ENCODE measurements at regions not wholly inside any gene's neighbourhood (a gene's known extent, or its start where the extent isn't known, plus 50 kb on each side); places are given as distances from the start of the nearest gene placed in this dataset.

- Histone ChIP-seq H3K23ac (ENCODE audit: low read length) (no peak overlapping the region), H4K5ac (ENCODE audit: low read length) (no peak overlapping the region), H2AK5ac (ENCODE audit: low read length) (no peak overlapping the region), H3K56ac (ENCODE audit: low read length) (no peak overlapping the region), H3K36me3 (ENCODE audit: control insufficient read depth, insufficient read depth, low read length) (no peaks in the 10 kb centered on the region), H3K79me1 (ENCODE audit: low read length) (no peaks in the 10 kb centered on the region), H2BK120ac (ENCODE audit: low read depth, low read length) (no peak overlapping the region), H3K9ac (ENCODE audit: low read length) (no peak overlapping the region), H3K18ac (ENCODE audit: low read length) (peak overlapping the region; percentile 40), H2BK15ac (replicated peaks; ENCODE audit: low read depth) (no peak overlapping the region), H3K4me3 (ENCODE audit: low read length) (no peak overlapping the region), H3K4me2 (ENCODE audit: low read length) (no peak overlapping the region), H3K4ac (ENCODE audit: low read depth, low read length) (no peak overlapping the region), H3K27me3 (ENCODE audit: insufficient read depth, low read length, poor library complexity) (no peaks in the 10 kb centered on the region), H2BK5ac (ENCODE audit: low read length) (no peak overlapping the region), H3K4me1 (ENCODE audit: control insufficient read depth, low read depth, low read length) (no peaks in the 10 kb centered on the region), H3K79me2 (ENCODE audit: control insufficient read depth, insufficient read depth, low read length) (no peaks in the 10 kb centered on the region), H3K27ac (ENCODE audit: low read depth, low read length) (no peak overlapping the region), H4K8ac (ENCODE audit: low read depth, low read length) (no peak overlapping the region)
- DNase-seq = no peak
- no CpG with 5 or more reads among the region's 4 CpGs for WGBS (ENCODE audit: extremely low coverage, insufficient coverage, low lambda C conversion rate)
These were observed 358.8 kb downstream of the MID1IP1 start for GRCh38 chrX:39159921-39160507.

- Histone ChIP-seq H3K4me1 (ENCODE audit: control insufficient read depth, low read depth, low read length) (no peaks in the 10 kb centered on the region), H4K5ac (ENCODE audit: low read length) (no peak overlapping the region), H3K4ac (ENCODE audit: low read depth, low read length) (no peak overlapping the region), H3K56ac (ENCODE audit: low read length) (peak overlapping the region; percentile 25), H3K27me3 (ENCODE audit: insufficient read depth, low read length, poor library complexity) (no peaks in the 10 kb centered on the region), H3K23ac (ENCODE audit: low read length) (no peak overlapping the region), H3K27ac (ENCODE audit: low read depth, low read length) (no peak overlapping the region), H3K9ac (ENCODE audit: low read length) (no peak overlapping the region), H3K79me2 (ENCODE audit: control insufficient read depth, insufficient read depth, low read length) (no peaks in the 10 kb centered on the region), H4K8ac (ENCODE audit: low read depth, low read length) (no peak overlapping the region), H2BK15ac (replicated peaks; ENCODE audit: low read depth) (no peak overlapping the region), H3K18ac (ENCODE audit: low read length) (no peak overlapping the region), H3K79me1 (ENCODE audit: low read length) (no peaks in the 10 kb centered on the region), H3K4me3 (ENCODE audit: low read length) (no peak overlapping the region), H3K4me2 (ENCODE audit: low read length) (no peak overlapping the region), H3K36me3 (ENCODE audit: control insufficient read depth, insufficient read depth, low read length) (no peaks in the 10 kb centered on the region), H2BK5ac (ENCODE audit: low read length) (no peak overlapping the region), H2BK120ac (ENCODE audit: low read depth, low read length) (no peak overlapping the region), H2AK5ac (ENCODE audit: low read length) (no peak overlapping the region)
- no peak for DNase-seq
- no CpG with 5 or more reads among the region's 3 CpGs for WGBS (ENCODE audit: extremely low coverage, insufficient coverage, low lambda C conversion rate)
These were observed 360.5 kb downstream of the MID1IP1 start for GRCh38 chrX:39161611-39162255.

- no peak overlapping the region for H3K4me3 ChIP-seq (ENCODE audit: low read length)
- no peak overlapping the region for H3K23ac ChIP-seq (ENCODE audit: low read length)
- no peaks in the 10 kb centered on the region for H3K27me3 ChIP-seq (ENCODE audit: insufficient read depth, low read length, poor library complexity)
- H2BK15ac ChIP-seq (replicated peaks; ENCODE audit: low read depth) = no peak overlapping the region
- H2BK120ac ChIP-seq (ENCODE audit: low read depth, low read length) = no peak overlapping the region
- no peak overlapping the region for H3K4me2 ChIP-seq (ENCODE audit: low read length)
- no peak overlapping the region for H4K8ac ChIP-seq (ENCODE audit: low read depth, low read length)
- H3K79me1 ChIP-seq (ENCODE audit: low read length) = no peaks in the 10 kb centered on the region
- H3K56ac ChIP-seq (ENCODE audit: low read length) = peak overlapping the region; percentile 25
- H3K9ac ChIP-seq (ENCODE audit: low read length) = peak overlapping the region; percentile 19
- peak overlapping the region; percentile 45 for H3K4ac ChIP-seq (ENCODE audit: low read depth, low read length)
- no peak for DNase-seq
- H3K4me1 ChIP-seq (ENCODE audit: control insufficient read depth, low read depth, low read length) = no peaks in the 10 kb centered on the region
- peak overlapping the region; percentile 81 for H3K18ac ChIP-seq (ENCODE audit: low read length)
- H3K79me2 ChIP-seq (ENCODE audit: control insufficient read depth, insufficient read depth, low read length) = no peaks in the 10 kb centered on the region
- no peak overlapping the region for H2BK5ac ChIP-seq (ENCODE audit: low read length)
- no peak overlapping the region for H3K27ac ChIP-seq (ENCODE audit: low read depth, low read length)
- H3K36me3 ChIP-seq (ENCODE audit: control insufficient read depth, insufficient read depth, low read length) = no peaks in the 10 kb centered on the region
- no peak overlapping the region for H2AK5ac ChIP-seq (ENCODE audit: low read length)
- no CpG with 5 or more reads among the region's 29 CpGs for WGBS (ENCODE audit: extremely low coverage, insufficient coverage, low lambda C conversion rate)
- no peak overlapping the region for H4K5ac ChIP-seq (ENCODE audit: low read length)
These were observed 361.1 kb downstream of the MID1IP1 start for GRCh38 chrX:39162322-39162735.

- Histone ChIP-seq H4K5ac (ENCODE audit: low read length) (no peak overlapping the region), H3K9ac (ENCODE audit: low read length) (no peak overlapping the region), H3K4ac (ENCODE audit: low read depth, low read length) (no peak overlapping the region), H3K36me3 (ENCODE audit: control insufficient read depth, insufficient read depth, low read length) (no peaks in the 10 kb centered on the region), H3K79me2 (ENCODE audit: control insufficient read depth, insufficient read depth, low read length) (no peaks in the 10 kb centered on the region), H2BK5ac (ENCODE audit: low read length) (no peak overlapping the region), H3K23ac (ENCODE audit: low read length) (no peak overlapping the region), H3K4me2 (ENCODE audit: low read length) (no peak overlapping the region), H3K27ac (ENCODE audit: low read depth, low read length) (no peak overlapping the region), H2AK5ac (ENCODE audit: low read length) (no peak overlapping the region), H3K4me1 (ENCODE audit: control insufficient read depth, low read depth, low read length) (no peaks in the 10 kb centered on the region), H3K27me3 (ENCODE audit: insufficient read depth, low read length, poor library complexity) (no peaks in the 10 kb centered on the region), H4K8ac (ENCODE audit: low read depth, low read length) (no peak overlapping the region), H3K79me1 (ENCODE audit: low read length) (no peaks in the 10 kb centered on the region), H3K56ac (ENCODE audit: low read length) (no peak overlapping the region), H2BK15ac (replicated peaks; ENCODE audit: low read depth) (no peak overlapping the region), H2BK120ac (ENCODE audit: low read depth, low read length) (no peak overlapping the region), H3K4me3 (ENCODE audit: low read length) (no peak overlapping the region), H3K18ac (ENCODE audit: low read length) (no peak overlapping the region)
- WGBS (ENCODE audit: extremely low coverage, insufficient coverage, low lambda C conversion rate) = no CpG with 5 or more reads among the region's 3 CpGs
- DNase-seq = no peak
These were observed 362.4 kb downstream of the MID1IP1 start for GRCh38 chrX:39163581-39164126.

- no peak overlapping the region for H4K8ac ChIP-seq (ENCODE audit: low read depth, low read length)
- no peak for DNase-seq
- no peaks in the 10 kb centered on the region for H3K79me1 ChIP-seq (ENCODE audit: low read length)
- no peak overlapping the region for H2BK15ac ChIP-seq (replicated peaks; ENCODE audit: low read depth)
- H3K56ac ChIP-seq (ENCODE audit: low read length) = no peak overlapping the region
- no peaks in the 10 kb centered on the region for H3K79me2 ChIP-seq (ENCODE audit: control insufficient read depth, insufficient read depth, low read length)
- no peak overlapping the region for H2BK120ac ChIP-seq (ENCODE audit: low read depth, low read length)
- H3K4me2 ChIP-seq (ENCODE audit: low read length) = no peak overlapping the region
- no CpG with 5 or more reads among the region's 3 CpGs for WGBS (ENCODE audit: extremely low coverage, insufficient coverage, low lambda C conversion rate)
- no peak overlapping the region for H2BK5ac ChIP-seq (ENCODE audit: low read length)
- no peaks in the 10 kb centered on the region for H3K27me3 ChIP-seq (ENCODE audit: insufficient read depth, low read length, poor library complexity)
- no peak overlapping the region for H4K5ac ChIP-seq (ENCODE audit: low read length)
- no peak overlapping the region for H3K4ac ChIP-seq (ENCODE audit: low read depth, low read length)
- H3K4me3 ChIP-seq (ENCODE audit: low read length) = no peak overlapping the region
- no peak overlapping the region for H3K23ac ChIP-seq (ENCODE audit: low read length)
- no peaks in the 10 kb centered on the region for H3K36me3 ChIP-seq (ENCODE audit: control insufficient read depth, insufficient read depth, low read length)
- H3K9ac ChIP-seq (ENCODE audit: low read length) = no peak overlapping the region
- H3K27ac ChIP-seq (ENCODE audit: low read depth, low read length) = no peak overlapping the region
- H3K18ac ChIP-seq (ENCODE audit: low read length) = no peak overlapping the region
- H3K4me1 ChIP-seq (ENCODE audit: control insufficient read depth, low read depth, low read length) = no peaks in the 10 kb centered on the region
- H2AK5ac ChIP-seq (ENCODE audit: low read length) = no peak overlapping the region
These were observed 363.0 kb downstream of the MID1IP1 start for GRCh38 chrX:39164212-39164611.
